WERI-Rb-1 (cell line): ENCODE measurements at regions not wholly inside any gene's neighbourhood (a gene's known extent, or its start where the extent isn't known, plus 50 kb on each side); places are given as distances from the start of the nearest gene placed in this dataset.

Experiments
- DNase-seq: peaks from one replicate; pipeline ENCODE4 v3.0.0-alpha.2; 2020
- H3K27ac ChIP-seq: fragments of 250-450 bp; sonication (Bioruptor Pico); 2 replicates; pipeline ENCODE4 v1.5.1; 2020; ENCODE audit warnings: mild to moderate bottlenecking, moderate library complexity
- H3K27me3 ChIP-seq: fragments of 250-450 bp; sonication (Bioruptor Pico); 2 replicates; pipeline ENCODE4 v1.5.1; 2021; ENCODE audit warnings: mild to moderate bottlenecking, low read depth, moderate library complexity; ENCODE audit not compliant: insufficient read depth, severe bottlenecking
- H3K36me3 ChIP-seq: fragments of 250-450 bp; sonication (Bioruptor Pico); 2 replicates; pipeline ENCODE4 v1.5.1; 2020; ENCODE audit warnings: mild to moderate bottlenecking, moderate library complexity
- H3K4me3 ChIP-seq: 2 replicates; pipeline ENCODE4 v1.5.1; 2011; ENCODE audit warnings: low read depth, mild to moderate bottlenecking, control low read depth, low read length
- H3K9me3 ChIP-seq: fragments of 250-450 bp; sonication (Bioruptor Pico); 2 replicates; pipeline ENCODE4 v1.5.1; 2021; ENCODE audit warnings: mild to moderate bottlenecking, moderate library complexity; ENCODE audit not compliant: severe bottlenecking
- TF ChIP-seq, protein P1 (sequence below): IDR thresholded peaks from 2 replicates; pipeline ENCODE4 v1.5.1; 2011; ENCODE audit warnings: low read depth, mild to moderate bottlenecking, control low read depth, inconsistent platforms, low read length

GRCh38 chr6:76347539-76347938 lies 275.1 kb upstream of the IMPG1 start:
- no peak overlapping the region for H3K4me3 ChIP-seq
- TF ChIP-seq, protein P1, sequence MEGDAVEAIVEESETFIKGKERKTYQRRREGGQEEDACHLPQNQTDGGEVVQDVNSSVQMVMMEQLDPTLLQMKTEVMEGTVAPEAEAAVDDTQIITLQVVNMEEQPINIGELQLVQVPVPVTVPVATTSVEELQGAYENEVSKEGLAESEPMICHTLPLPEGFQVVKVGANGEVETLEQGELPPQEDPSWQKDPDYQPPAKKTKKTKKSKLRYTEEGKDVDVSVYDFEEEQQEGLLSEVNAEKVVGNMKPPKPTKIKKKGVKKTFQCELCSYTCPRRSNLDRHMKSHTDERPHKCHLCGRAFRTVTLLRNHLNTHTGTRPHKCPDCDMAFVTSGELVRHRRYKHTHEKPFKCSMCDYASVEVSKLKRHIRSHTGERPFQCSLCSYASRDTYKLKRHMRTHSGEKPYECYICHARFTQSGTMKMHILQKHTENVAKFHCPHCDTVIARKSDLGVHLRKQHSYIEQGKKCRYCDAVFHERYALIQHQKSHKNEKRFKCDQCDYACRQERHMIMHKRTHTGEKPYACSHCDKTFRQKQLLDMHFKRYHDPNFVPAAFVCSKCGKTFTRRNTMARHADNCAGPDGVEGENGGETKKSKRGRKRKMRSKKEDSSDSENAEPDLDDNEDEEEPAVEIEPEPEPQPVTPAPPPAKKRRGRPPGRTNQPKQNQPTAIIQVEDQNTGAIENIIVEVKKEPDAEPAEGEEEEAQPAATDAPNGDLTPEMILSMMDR: no peak
- H3K27ac ChIP-seq: no peak overlapping the region
- no peaks in the 10 kb centered on the region for H3K36me3 ChIP-seq
- no peak for DNase-seq
- H3K27me3 ChIP-seq: no peaks in the 10 kb centered on the region
- H3K9me3 ChIP-seq: no peaks in the 10 kb centered on the region

- DNase-seq: no peak
- H3K9me3 ChIP-seq: no peaks in the 10 kb centered on the region
- H3K4me3 ChIP-seq: no peak overlapping the region
- no peak overlapping the region for H3K27ac ChIP-seq
- H3K27me3 ChIP-seq: no peaks in the 10 kb centered on the region
- H3K36me3 ChIP-seq: no peaks in the 10 kb centered on the region
- TF ChIP-seq, protein P1: no peak
Observed at GRCh38 chr6:76342611-76343160, 270.2 kb upstream of the IMPG1 start.

- Histone ChIP-seq H3K27ac (no peak overlapping the region), H3K9me3 (no peaks in the 10 kb centered on the region), H3K27me3 (no peaks in the 10 kb centered on the region), H3K4me3 (no peak overlapping the region), H3K36me3 (no peaks in the 10 kb centered on the region)
- TF ChIP-seq, protein P1: no peak
- no peak for DNase-seq
Observed at GRCh38 chr6:76330031-76330430, 257.6 kb upstream of the IMPG1 start.

DNA sequence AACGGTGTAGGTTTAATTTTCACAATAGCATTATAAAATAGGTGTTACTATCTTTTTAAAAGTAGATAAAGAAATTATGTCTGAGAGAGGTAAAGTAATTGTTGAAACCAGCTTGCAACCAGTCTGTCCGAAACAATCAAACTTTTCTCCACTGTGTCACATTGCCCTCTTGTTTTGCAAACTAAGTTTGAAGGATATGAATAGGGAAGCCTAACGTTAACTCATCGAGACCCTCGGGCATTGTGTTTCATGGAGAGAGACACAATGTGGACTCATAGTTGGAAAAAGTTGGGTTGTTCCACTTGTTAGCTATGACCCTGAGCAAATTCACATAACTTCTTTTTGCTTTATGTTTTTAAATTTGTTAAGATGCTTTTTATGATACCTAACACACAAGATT lies 254.4 kb upstream of the IMPG1 start:
- TF ChIP-seq, protein P1: no peak
- H3K4me3 ChIP-seq: no peak overlapping the region
- no peak overlapping the region for H3K27ac ChIP-seq
- H3K36me3 ChIP-seq: no peaks in the 10 kb centered on the region
- DNase-seq: no peak
- H3K9me3 ChIP-seq: no peaks in the 10 kb centered on the region
- H3K27me3 ChIP-seq: no peaks in the 10 kb centered on the region
